HG03439 (cell line): ENCODE measurements at regions not wholly inside any gene's neighbourhood (a gene's known extent, or its start where the extent isn't known, plus 50 kb on each side); places are given as distances from the start of the nearest gene placed in this dataset.
"Not testable (repeated sequence)": the region's sequence is repeated elsewhere in the genome, so short reads cannot be mapped to it uniquely, and the experiment has no call there.

ENCODE experiments used
- ATAC-seq: cut with Tn5 transposase; IDR thresholded peaks from one replicate; pipeline ENCODE4 v1.9.1; 2021; ENCODE audit warnings: mild to moderate bottlenecking, moderate library complexity; ENCODE audit not compliant: unreplicated experiment

DNA sequence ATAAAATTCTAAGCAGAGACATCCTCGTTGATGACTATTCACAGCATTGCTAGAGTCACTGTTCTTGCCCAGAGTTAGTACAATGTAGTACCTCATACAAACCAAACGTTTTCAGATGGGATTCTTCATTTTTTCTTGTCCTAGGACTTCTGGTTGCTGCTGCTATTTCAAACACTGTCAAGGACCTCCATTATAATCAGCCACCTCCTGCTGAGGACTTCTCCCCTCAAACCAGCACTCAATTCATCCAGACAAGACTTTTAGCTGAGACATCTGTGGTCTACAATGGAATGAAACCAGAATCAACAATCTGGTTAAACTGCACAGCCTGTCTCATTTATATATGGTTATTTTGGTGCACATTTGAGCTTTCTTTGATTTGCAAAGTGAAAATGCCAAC is 1008.8 kb downstream of the STPG2 start:
- no peak for ATAC-seq

DNA sequence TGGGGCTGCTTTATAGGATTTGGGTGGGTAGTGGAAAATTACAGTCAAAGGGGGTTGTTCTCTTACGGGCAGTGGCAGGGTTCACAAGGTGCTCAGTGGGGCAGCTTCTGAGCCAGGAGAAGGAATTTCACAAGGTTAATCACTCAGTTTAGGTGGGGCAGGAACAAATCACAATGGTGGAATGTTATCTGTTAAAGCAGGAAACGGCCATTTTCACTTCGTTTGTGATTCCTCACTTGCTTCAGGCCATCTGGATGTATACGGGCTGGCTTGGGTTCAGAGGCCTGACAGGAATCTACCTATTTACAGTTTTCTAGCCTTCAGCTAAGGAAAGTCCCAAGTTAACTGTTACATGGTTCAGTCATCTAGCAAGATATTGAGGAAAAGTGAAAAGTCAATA is 1003.5 kb downstream of the STPG2 start:
- no peak for ATAC-seq

DNA sequence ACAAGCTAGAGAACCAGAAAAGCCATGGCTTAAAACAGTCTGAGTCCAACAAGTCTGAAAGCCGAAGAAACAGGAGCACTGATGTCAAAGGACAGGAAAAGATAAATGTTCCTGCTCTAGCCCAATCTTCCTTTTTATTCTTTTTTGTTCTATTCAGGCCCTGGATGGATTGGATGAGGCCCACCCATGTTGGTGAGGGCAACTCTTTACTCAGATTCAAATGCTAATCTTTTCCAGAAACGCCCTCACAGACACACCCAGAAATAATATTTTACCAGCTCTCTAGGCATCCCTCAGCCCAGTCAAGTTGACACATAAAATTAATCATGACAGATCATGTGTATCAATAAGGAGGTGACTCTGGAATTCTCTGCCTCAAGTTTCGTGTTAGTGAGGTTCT is 1002.7 kb downstream of the STPG2 start:
- ATAC-seq: no peak

DNA sequence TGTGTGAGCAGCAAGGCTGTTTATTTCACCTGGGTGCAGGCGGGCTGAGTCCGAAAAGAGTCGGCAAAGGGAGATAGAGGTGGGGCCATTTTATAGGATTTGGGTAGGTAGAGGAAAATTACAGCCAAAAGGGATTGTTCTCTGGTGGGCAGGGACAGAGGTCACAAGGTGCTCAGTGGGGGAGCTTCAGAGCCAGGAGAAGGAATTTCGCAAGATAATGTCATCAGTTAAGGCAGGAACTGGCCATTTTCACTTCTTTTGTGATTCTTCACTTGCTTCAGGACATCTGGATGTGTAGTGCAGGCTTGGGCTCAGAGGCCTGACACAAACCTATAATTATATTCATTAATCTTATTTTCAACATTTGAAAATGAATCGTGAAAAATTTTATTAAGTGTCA is 1001.9 kb downstream of the STPG2 start:
- not testable (repeated sequence) for ATAC-seq

DNA sequence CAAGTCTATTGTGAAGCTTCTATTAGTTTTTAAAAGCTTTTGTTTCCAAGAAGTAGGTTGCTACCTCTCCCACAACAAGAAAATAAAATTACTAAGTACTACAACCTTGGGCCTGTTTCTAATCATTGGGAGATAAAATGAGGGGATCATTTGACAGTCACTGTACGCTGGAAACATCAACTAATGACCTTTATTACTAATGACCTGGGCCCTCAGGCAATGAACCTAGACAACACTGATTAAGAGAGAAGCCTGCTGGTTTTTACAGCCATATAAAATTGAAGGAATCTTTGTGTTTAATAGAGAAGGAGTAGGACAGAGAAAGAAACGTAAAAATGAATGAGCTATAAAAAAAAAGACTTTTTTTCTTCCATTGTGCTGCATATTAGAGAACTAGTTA is 1000.9 kb downstream of the STPG2 start:
- no peak for ATAC-seq

DNA sequence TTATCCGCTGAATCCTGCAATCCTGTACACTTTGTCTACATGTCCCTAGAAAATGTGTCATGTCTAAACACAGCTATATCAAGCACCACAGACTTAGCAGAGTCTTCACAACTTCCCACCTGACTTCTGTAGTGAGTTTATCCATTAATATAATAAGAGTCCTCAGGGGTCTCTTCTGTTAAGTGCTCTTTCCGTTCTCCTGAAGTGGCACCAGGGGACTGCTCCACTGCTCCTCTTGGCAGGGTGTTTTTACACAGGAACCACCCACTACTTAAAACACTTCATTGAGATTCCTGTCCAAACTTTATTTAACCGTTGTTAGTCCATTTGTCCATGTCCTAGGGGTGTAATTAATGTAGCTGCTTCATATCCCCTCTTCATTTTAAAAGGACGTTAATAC is 1000.4 kb downstream of the STPG2 start:
- ATAC-seq: no peak

DNA sequence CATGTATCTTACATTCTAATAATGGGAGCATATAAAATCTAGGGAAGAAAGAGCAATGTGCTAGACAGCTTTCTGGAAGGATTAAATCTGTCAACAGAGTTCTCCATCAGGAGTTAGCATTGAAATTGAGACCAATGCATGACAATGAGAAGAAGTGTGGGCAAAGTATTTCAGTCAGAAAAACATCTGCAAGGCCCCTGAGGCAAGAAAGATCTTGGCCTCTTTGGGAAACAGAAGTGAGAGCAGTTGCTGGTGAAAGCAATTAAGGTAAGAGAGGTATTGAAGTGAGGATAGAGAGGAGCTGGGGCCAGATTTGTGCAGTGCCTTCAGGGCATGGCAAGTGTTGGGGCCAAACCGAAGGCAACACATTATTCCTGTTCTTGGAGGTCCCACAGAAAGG is 999.1 kb downstream of the STPG2 start:
- no peak for ATAC-seq

DNA sequence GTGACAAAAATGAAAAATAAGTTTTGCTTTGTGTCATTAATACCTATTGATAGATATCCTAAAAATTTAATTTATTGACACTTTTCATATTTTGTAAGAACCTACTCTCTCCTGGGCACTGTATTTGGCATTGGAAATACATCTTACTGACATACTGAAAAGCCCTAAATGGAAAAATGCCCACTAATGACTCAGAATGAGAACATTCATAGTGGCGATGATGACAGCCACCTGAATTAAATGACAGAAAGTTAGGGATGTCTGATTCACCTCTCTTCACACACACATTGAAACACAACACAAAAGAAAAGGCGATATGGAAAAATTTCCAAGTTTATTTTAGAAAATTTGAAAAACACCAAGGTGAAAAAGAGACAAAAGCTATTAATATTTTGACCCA is 992.3 kb downstream of the STPG2 start:
- ATAC-seq: no peak

DNA sequence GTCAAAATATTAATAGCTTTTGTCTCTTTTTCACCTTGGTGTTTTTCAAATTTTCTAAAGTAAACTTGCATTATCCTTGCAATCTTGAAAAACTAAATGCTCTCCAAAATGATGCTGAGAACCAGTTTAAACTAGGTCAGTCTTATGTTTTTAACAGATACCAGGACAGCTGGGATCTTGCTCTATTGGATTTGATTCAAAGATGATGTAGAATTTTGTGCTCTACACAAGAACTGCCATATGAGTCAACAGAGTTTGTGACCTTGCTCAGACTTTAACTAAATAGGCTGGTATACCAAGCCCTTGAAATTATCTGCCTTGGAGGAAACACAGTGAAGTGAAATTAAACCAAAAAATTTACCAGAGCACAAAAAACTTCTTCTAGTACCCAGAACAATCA is 991.1 kb downstream of the STPG2 start:
- no peak for ATAC-seq

DNA sequence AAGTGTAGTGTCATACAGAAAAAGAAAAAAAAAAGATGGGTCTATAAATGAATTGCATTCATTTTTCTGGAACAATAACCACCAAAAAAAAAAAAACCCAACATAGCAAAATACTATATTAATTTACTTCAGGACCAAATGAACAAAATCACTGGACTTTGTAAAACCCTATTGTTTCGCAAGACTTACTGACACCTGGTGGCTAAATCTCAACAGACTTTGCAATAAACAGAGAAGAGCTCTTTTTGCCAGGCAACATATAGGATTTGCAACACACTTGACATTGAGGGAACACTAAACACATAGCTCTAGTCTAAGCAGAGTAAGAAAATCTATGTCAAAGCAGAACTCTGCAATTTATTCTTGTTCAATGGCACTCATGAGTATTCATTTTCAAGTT is 990.2 kb downstream of the STPG2 start:
- ATAC-seq: no peak

DNA sequence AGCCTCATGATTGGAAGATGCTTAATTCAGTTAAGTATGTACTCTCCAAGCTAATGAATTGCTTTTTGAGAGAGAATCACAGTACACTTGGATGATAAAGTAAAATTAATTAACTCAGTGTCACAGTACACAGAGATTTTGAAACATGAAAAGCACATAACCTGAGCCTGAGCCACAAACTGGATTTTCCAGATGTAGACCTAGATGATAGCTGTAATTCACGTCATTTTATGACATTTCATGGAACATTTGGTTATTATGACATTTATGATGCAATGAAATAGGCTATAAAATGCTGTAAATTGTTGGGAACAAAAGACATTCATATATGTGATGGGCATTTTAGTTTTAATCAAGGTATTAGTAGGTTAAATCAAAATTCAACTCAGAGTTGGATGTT is 983.7 kb downstream of the STPG2 start:
- ATAC-seq: no peak

DNA sequence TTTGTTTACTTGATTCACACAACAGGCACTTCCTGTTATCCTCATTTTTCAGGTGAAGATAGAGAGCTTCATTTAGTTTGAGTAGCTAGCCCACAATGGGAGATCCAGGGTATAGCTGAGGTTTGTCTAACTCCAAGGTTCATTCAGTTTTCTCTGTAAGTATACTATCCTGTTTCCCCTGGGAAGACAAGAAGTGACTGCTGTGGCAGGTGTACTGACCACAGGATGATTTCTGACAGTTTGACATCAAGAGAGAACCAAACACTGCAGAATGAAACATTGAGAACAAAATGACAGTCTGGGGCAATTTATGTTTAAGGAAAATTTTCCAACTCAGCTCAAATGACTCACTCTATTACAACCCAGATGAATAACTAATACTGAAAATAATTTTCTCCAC is 958.0 kb downstream of the STPG2 start:
- ATAC-seq: no peak

DNA sequence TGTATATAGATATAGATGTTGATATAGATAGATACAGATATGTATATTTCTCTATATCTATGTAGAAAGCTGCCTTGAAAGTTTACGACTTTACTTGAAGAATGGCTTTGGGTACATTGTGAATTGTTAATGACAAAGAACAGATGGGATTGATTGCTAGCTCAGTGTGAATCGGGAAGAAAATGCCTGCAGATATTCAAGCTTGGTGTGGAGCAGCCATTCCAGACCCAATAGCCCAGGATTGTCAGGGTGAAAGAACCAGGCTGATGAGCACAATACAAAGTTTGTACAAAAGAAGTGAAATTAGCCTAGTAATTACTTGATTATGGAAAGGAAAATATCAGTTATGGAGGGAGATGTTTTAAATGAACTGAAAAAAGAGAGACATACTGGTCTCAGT is 946.2 kb downstream of the STPG2 start:
- no peak for ATAC-seq

DNA sequence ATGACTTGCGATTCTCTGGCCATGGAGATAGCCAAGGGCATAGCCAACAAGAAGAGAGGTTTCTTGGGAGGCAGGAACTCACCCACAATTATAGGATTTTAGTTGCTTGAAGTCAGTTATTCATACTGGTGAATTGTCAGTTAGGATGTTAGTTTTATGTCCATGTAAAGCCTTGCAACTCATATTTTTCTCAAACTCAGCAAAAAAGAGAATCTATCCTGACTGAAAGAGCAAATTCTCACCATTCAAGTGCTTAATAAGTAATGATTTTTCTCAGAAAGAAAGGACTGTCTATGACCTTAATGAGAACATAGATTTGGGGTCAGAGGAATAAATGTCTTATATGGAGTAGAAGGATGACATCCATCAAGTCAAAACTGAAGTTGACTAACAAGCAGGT is 934.5 kb downstream of the STPG2 start:
- ATAC-seq: no peak

DNA sequence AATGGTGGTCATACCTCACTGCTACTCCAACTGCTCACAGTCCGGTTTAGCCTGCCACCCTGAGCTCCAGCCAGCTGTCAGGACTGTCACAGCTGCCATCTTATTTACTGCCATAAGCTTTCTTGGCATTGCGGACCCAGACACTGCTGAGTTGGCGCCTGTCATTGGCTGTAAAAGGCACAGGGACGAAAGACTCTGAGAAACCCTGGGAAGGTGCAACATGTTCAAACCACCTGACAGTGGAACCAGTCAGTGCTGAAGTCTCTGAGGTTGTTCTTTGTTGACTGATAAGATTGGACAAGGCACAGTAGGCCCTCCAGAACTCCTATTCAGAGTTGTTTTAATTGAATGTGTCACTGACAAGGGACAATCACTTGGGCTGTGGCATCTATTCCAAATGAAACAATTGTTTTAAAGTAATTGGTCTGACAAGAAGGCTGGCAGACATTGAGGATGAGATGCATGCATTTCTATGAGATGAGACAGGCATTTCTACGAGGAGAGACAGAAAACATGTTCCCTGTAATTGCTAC is 927.8 kb downstream of the STPG2 start:
- no peak for ATAC-seq

DNA sequence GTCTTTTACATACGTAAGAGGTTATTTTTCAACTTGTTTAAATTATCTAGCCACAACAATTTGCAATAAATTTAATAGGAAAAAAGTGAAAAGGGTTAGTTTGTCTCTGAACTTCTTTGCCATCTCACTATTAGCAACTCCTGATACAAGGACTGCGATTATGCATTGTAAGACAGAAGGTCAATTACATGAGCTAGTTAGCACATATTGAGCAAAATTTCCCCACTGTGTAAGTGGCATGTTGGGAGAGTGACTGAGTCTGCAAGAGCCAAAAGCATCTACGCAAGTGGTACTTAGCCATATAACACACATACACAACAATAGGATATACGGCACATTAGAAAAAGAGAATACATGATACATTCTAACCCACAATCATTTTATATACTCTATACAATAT is 927.2 kb downstream of the STPG2 start:
- ATAC-seq: no peak

DNA sequence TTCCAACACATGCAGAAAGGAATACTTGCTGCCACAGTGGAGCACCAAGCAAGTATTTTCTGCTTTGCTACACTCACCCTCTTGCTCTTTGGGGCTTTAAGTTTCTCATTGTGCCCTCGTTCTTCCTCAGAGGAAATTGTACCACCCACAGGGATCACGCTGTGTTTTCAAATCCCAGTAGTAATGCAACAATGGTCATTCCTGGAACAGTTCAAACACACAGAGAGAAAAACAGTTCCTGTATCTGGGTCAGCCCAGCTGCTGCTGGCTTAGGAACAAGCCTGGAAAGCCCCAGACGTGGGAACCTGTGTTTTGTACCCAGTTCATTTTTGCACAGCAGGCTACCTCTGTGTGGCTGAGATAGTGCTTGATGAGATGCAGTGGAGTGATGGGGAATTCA is 907.8 kb downstream of the STPG2 start:
- ATAC-seq: no peak

DNA sequence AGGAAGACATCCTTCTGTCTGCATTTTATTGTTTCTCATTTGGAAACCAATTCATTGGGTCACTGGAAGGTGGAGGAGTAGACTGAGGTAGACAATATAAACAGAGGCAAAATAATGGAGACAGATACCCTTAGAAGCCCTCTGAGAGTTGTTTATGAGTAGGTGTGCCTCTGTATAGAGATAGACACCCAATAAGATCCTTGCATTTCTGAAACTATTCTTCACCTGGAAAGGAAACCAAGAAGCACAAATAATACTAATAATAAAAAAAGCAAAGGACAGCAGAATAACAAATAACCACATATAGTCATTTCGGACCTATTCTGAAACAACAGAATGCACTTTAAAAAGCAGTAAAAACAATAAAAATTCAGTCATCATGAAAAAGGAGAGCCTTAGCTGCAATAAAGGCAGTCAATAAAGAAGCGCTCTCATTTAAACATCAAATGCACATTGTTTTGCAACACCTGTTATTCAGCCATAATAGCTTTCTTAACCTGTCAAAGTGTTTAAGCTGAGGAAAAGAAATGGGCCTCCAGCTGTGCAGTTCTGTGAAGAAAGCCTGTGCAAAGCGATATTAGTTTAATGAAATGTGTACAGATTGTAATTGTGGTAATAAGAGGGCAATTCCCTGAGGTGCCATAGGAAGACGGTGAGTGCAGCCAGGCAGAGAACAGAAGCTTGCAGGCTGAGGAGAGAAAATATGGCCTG is 904.2 kb downstream of the STPG2 start:
- no peak for ATAC-seq

DNA sequence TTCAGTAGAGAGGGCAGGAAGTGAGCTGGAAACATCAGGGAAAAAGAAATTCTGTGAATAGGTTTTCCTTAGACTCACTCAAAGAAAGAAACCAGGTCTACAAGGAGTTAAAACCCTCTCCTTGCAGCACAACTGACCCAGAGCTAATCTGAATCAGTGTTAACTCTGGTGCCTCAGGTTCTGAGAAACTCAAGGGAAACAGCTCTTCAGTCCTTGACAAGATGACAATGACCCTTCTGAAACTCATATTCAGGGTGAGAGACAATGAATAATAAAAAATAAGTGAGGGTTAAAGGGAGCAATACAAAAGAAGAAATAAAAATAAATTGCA is 903.6 kb downstream of the STPG2 start:
- no peak for ATAC-seq

DNA sequence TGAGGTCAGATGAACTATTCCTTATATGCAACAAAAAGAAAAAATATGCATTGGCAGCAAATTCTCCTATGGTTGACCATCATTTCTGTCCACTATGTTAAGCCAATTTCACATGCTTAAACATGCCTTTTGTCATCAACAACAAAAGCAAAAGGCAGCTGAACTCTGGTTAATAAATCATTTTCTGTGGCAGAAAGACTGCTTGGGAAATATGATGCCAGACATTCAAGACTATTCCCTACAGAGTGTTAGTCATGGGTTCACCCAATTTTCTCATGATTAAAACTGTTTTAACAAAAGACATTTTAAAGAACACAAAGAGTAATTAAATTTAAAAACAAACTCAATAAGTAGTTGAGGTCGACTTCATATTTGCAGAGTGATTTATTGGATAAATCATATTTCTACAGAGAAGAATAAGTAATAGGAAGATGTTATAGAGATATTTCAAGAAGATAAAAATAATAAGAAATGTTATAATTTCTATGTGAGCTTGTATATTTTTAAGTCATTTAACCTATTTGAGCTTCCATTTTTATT is 890.6 kb downstream of the STPG2 start:
- ATAC-seq: no peak

DNA sequence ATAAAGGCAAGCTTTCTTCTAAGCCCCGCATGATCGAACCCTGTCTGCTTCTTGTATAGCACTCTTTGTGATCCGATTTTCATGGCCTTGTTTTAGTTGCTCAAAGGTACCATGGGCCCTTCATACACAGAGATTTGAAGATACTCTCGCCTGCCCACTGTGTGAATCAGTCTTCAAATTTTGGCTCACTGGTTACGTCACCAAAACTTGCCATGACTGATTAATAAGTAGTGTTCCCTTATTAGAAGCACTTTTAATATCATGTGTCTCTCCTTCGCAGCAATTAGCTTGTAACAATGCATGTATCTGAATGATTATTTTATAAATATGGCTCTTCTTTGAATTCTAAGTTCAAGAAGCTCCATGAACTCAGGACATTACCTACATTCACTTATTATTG is 880.5 kb downstream of the STPG2 start:
- ATAC-seq: no peak

DNA sequence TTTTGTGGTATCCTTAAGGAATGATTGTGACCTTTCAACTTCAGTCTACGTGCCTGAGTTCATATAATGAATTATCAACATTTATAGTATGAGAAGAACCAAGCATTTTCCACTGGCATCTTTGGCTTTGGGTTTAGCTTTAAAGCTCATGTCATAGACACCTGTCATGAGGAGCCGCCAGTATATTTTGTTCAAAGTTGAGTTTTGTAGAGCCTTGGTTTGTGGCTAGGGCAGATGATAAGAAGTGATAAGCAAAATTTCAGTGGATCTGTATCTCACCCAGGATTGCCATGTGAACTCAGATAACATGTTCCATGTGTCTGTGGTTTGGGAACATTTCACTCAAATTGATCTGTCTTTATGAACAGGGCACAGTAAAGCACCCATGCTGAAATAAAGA is 873.2 kb downstream of the STPG2 start:
- no peak for ATAC-seq

DNA sequence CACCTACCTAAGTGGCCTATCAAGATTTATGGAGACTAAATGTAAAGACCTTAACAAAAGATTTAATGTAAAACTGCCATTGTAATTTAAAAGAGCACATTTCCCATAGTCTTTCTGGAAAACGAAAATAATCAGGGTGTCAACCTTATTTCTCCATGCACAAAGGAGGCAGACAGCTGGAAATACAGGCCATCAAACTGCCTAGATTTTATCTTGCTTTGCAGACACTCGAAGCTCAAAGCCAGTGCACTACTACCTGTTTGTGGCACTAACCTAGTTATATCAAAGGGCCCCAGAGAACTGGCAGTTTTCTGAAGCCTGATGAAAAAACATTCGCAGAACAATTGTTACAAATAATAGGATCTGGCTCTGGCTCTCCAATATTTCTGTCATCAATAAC is 863.9 kb downstream of the STPG2 start:
- ATAC-seq: no peak
